ENCODE measurements at regions not wholly inside any gene's neighbourhood (a gene's known extent, or its start where the extent isn't known, plus 50 kb on each side); places are given as distances from the start of the nearest gene placed in this dataset.
"Not testable (repeated sequence)": the region's sequence is repeated elsewhere in the genome, so short reads cannot be mapped to it uniquely, and the experiment has no call there.

DNA sequence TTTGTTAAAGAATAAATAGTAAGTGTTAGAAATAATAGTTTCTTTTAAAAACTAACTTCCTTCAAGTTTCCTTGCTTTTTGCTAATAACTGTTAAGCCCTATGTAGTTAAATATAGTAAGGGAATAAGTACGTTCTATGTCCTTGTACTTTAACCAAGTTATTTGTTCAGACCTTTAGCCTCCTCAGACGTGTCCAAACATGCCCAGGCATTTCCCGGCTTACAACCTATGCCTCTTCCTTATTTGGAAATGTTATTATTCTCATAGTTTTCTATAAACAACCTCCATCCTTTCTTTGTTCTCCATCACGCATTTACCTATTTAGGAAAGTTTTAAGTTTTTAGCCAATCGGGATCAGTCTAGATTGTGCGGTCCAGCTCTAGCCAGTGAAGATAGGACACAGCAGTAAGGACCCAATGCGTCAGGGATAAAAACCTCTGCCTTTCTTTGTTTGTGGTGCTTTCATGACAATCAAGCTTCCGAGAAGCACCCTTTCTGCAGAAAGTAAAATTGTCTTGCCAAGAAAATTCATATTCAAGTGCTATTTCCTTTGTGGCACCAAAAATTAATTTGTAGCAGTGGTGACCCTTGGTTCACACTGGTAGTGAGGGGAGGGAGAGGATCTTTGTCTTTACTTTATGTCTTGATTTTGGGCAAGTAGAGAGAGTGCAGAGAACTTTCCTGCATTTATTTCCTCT lies 851.3 kb upstream of the POM121L12 start:
- Histone ChIP-seq H3K9me2 (replicated peaks; ENCODE audit: insufficient read depth, low read length) (no peaks in the 10 kb centered on the region), H2AFZ (ENCODE audit: low read length) (no peak overlapping the region), H3K9ac (ENCODE audit: low read length) (no peak overlapping the region), H3K4me2 (ENCODE audit: low read depth, low read length, poor library complexity, severe bottlenecking) (no peak overlapping the region), H4K20me1 (ENCODE audit: insufficient read depth, low read depth, low read length) (no peaks in the 10 kb centered on the region), H3K36me3 (ENCODE audit: insufficient read depth, low read length) (no peaks in the 10 kb centered on the region), H3K79me2 (ENCODE audit: low read length) (no peaks in the 10 kb centered on the region), H3K9me3 (ENCODE audit: low read length) (peaks cover 25% of the 10 kb centered on the region), H3K4me3 (ENCODE audit: low read length) (no peak overlapping the region), H3K27ac (ENCODE audit: low read length) (no peak overlapping the region), H3K4me1 (ENCODE audit: low read length) (no peaks in the 10 kb centered on the region), H3K27me3 (ENCODE audit: low read length) (no peaks in the 10 kb centered on the region)
- DNase-seq: no peak

GRCh38 chr7:52179934-52180333 lies 855.5 kb upstream of the POM121L12 start:
- Histone ChIP-seq H3K36me3 (ENCODE audit: insufficient read depth, low read length) (no peaks in the 10 kb centered on the region), H3K4me1 (ENCODE audit: low read length) (no peaks in the 10 kb centered on the region), H3K27me3 (ENCODE audit: low read length) (no peaks in the 10 kb centered on the region), H3K79me2 (ENCODE audit: low read length) (no peaks in the 10 kb centered on the region), H3K4me3 (ENCODE audit: low read length) (no peak overlapping the region), H3K9me2 (replicated peaks; ENCODE audit: insufficient read depth, low read length) (no peaks in the 10 kb centered on the region), H3K9me3 (ENCODE audit: low read length) (peaks cover 23% of the 10 kb centered on the region), H4K20me1 (ENCODE audit: insufficient read depth, low read depth, low read length) (no peaks in the 10 kb centered on the region), H3K27ac (ENCODE audit: low read length) (no peak overlapping the region), H3K4me2 (ENCODE audit: low read depth, low read length, poor library complexity, severe bottlenecking) (no peak overlapping the region), H2AFZ (ENCODE audit: low read length) (no peak overlapping the region), H3K9ac (ENCODE audit: low read length) (no peak overlapping the region)
- no peak for DNase-seq

DNA sequence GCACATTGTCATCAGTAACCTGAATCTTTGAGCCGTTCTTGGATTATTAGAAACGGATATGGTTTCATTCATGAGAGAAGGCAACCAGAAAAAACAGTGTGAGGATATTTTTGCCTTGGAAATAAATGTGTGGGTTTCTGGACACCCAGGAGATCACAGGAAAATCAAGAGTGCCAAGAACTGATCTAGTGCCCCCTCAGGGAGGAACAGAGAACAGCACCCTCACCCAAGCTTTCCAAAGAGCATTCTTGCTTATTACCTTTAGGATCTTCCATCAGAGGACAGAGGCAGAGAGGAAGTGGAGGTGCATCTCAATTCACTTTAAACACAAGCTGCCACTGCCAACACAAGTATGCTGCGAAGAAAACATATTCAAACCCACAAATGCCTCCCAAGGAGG lies 851.5 kb upstream of the COBL start:
- no peak overlapping the region for H3K4me3 ChIP-seq (ENCODE audit: low read length)

DNA sequence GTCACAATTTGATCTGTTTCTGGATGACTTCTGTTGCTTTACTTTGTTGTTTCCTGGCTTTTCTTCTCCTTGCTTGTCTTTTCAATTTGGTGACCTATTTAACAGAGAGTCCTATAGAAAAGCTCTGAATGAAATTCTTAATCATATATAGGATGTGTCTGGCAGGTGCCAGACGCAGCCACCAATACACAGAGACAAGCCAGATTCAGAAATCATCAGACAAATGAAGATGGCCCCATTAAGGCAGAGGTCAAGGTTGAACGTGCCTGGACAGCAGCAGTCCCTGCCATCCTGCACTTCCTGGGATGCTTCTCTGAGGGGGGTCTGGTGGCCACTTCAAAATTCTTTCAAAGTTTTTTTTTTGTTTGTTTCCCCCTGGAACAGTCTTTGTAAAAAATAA lies 846.7 kb upstream of the COBL start:
- Histone ChIP-seq H3K36me3 (ENCODE audit: insufficient read depth, low read length) (no peaks in the 10 kb centered on the region), H4K20me1 (ENCODE audit: insufficient read depth, low read depth, low read length) (no peaks in the 10 kb centered on the region), H3K4me2 (ENCODE audit: low read depth, low read length, poor library complexity, severe bottlenecking) (no peak overlapping the region), H3K9me3 (ENCODE audit: low read length) (peaks cover 8% of the 10 kb centered on the region; the same call in 1 of the 2 replicates), H3K27ac (ENCODE audit: low read length) (no peak overlapping the region), H3K4me3 (ENCODE audit: low read length) (no peak overlapping the region), H3K9me2 (replicated peaks; ENCODE audit: insufficient read depth, low read length) (no peaks in the 10 kb centered on the region), H3K9ac (ENCODE audit: low read length) (no peak overlapping the region), H3K4me1 (ENCODE audit: low read length) (no peaks in the 10 kb centered on the region), H3K27me3 (ENCODE audit: low read length) (no peaks in the 10 kb centered on the region), H3K79me2 (ENCODE audit: low read length) (no peaks in the 10 kb centered on the region), H2AFZ (ENCODE audit: low read length) (no peak overlapping the region)
- DNase-seq: no peak

More for the DNA sequence above, 851.5 kb upstream of the COBL start:
- Histone ChIP-seq H3K9me2 (replicated peaks; ENCODE audit: insufficient read depth, low read length) (no peaks in the 10 kb centered on the region), H2AFZ (ENCODE audit: low read length) (no peak overlapping the region), H3K4me1 (ENCODE audit: low read length) (no peaks in the 10 kb centered on the region), H3K27ac (ENCODE audit: low read length) (no peak overlapping the region), H3K36me3 (ENCODE audit: insufficient read depth, low read length) (no peaks in the 10 kb centered on the region), H3K27me3 (ENCODE audit: low read length) (no peaks in the 10 kb centered on the region), H3K9ac (ENCODE audit: low read length) (no peak overlapping the region), H4K20me1 (ENCODE audit: insufficient read depth, low read depth, low read length) (no peaks in the 10 kb centered on the region), H3K79me2 (ENCODE audit: low read length) (no peaks in the 10 kb centered on the region), H3K4me2 (ENCODE audit: low read depth, low read length, poor library complexity, severe bottlenecking) (no peak overlapping the region), H3K9me3 (ENCODE audit: low read length) (peaks cover 3% of the 10 kb centered on the region; the same call in 1 of the 2 replicates)
- no peak for DNase-seq

DNA sequence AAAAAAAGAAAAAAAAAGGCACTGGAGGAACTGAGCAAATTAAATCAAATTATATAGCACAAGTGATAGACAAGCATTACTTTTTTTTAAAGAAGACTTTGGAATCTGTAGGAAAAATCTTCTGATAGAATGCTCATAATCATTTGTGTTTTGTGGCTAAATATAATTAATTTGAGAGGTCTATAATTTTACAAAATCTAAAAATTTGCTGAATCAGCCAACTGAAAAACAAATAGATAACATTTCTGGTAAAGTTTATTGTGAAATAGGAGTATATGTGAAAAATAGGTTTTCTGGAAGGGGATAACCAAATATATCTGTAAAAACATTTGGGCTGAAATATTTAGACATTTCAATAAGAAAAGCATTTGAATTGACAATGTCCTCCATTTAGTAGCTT lies 844.9 kb upstream of the COBL start:
- Histone ChIP-seq H3K9me3 (ENCODE audit: low read length) (peaks cover 13% of the 10 kb centered on the region), H3K27ac (ENCODE audit: low read length) (no peak overlapping the region), H3K27me3 (ENCODE audit: low read length) (no peaks in the 10 kb centered on the region), H3K4me1 (ENCODE audit: low read length) (no peaks in the 10 kb centered on the region), H4K20me1 (ENCODE audit: insufficient read depth, low read depth, low read length) (no peaks in the 10 kb centered on the region), H3K4me3 (ENCODE audit: low read length) (no peak overlapping the region), H3K9me2 (replicated peaks; ENCODE audit: insufficient read depth, low read length) (no peaks in the 10 kb centered on the region), H3K79me2 (ENCODE audit: low read length) (no peaks in the 10 kb centered on the region), H2AFZ (ENCODE audit: low read length) (no peak overlapping the region), H3K36me3 (ENCODE audit: insufficient read depth, low read length) (no peaks in the 10 kb centered on the region), H3K9ac (ENCODE audit: low read length) (no peak overlapping the region), H3K4me2 (ENCODE audit: low read depth, low read length, poor library complexity, severe bottlenecking) (no peak overlapping the region)
- no peak for DNase-seq

DNA sequence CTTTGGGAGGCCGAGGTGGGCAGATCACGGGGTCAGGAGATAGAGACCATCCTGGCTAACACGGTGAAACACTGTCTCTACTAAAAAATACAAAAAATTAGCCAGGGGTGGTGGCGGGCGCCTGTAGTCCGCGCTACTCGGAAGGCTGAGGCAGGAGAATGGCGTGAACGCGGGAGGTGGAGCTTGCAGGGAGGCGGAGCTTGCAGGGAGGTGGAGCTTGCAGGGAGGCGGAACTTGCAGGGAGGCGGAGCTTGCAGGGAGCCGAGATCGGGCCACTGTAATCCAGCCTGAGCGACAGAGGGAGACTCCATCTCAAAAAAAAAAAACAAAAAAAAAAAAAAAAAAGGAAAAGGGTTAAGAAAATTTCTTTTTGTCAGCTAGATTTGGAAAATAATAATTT lies 842.8 kb upstream of the COBL start:
- not testable (repeated sequence) for H3K27ac ChIP-seq (ENCODE audit: low read length); H3K79me2 ChIP-seq (ENCODE audit: low read length); H3K27me3 ChIP-seq (ENCODE audit: low read length); H3K4me1 ChIP-seq (ENCODE audit: low read length); H3K4me2 ChIP-seq (ENCODE audit: low read depth, low read length, poor library complexity, severe bottlenecking); H4K20me1 ChIP-seq (ENCODE audit: insufficient read depth, low read depth, low read length); H2AFZ ChIP-seq (ENCODE audit: low read length); H3K9ac ChIP-seq (ENCODE audit: low read length); DNase-seq; H3K4me3 ChIP-seq (ENCODE audit: low read length); H3K9me2 ChIP-seq (replicated peaks; ENCODE audit: insufficient read depth, low read length); H3K36me3 ChIP-seq (ENCODE audit: insufficient read depth, low read length)
- peaks cover 23% of the 10 kb centered on the region for H3K9me3 ChIP-seq (ENCODE audit: low read length)

DNA sequence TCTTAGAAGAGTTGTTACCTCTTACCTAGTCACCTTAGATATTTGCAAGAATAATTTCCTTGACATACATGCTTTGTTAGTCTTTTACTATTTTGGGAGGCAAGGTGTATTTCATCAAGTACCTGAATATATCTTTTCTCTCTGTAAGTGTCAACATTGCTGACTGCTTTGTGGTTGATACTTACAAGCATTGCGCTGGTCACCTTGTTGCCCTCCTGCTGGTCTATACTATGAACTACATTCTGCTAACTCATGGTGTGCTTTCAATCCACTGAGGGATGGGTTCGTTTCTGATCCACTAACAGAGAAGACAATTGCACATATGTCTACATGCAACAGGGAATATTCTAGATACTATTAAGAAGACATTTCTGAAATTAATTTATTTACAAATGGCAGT lies 837.8 kb upstream of the COBL start:
- Histone ChIP-seq H3K36me3 (ENCODE audit: insufficient read depth, low read length) (no peaks in the 10 kb centered on the region), H3K9me2 (replicated peaks; ENCODE audit: insufficient read depth, low read length) (no peaks in the 10 kb centered on the region), H3K9me3 (ENCODE audit: low read length) (peaks cover 42% of the 10 kb centered on the region), H3K4me2 (ENCODE audit: low read depth, low read length, poor library complexity, severe bottlenecking) (no peak overlapping the region), H4K20me1 (ENCODE audit: insufficient read depth, low read depth, low read length) (no peaks in the 10 kb centered on the region), H3K9ac (ENCODE audit: low read length) (no peak overlapping the region), H3K4me1 (ENCODE audit: low read length) (no peaks in the 10 kb centered on the region), H3K79me2 (ENCODE audit: low read length) (no peaks in the 10 kb centered on the region), H3K27me3 (ENCODE audit: low read length) (no peaks in the 10 kb centered on the region), H3K27ac (ENCODE audit: low read length) (no peak overlapping the region), H3K4me3 (ENCODE audit: low read length) (no peak overlapping the region), H2AFZ (ENCODE audit: low read length) (no peak overlapping the region)
- no peak for DNase-seq

GRCh38 chr7:52151559-52151958 lies 835.0 kb upstream of the COBL start:
- Histone ChIP-seq H3K27me3 (ENCODE audit: low read length) (no peaks in the 10 kb centered on the region), H3K9me3 (ENCODE audit: low read length) (peaks cover 48% of the 10 kb centered on the region), H3K9me2 (replicated peaks; ENCODE audit: insufficient read depth, low read length) (no peaks in the 10 kb centered on the region), H2AFZ (ENCODE audit: low read length) (no peak overlapping the region), H3K4me3 (ENCODE audit: low read length) (no peak overlapping the region), H3K79me2 (ENCODE audit: low read length) (no peaks in the 10 kb centered on the region), H3K36me3 (ENCODE audit: insufficient read depth, low read length) (no peaks in the 10 kb centered on the region), H3K4me2 (ENCODE audit: low read depth, low read length, poor library complexity, severe bottlenecking) (no peak overlapping the region), H3K4me1 (ENCODE audit: low read length) (no peaks in the 10 kb centered on the region), H3K27ac (ENCODE audit: low read length) (no peak overlapping the region), H3K9ac (ENCODE audit: low read length) (no peak overlapping the region), H4K20me1 (ENCODE audit: insufficient read depth, low read depth, low read length) (no peaks in the 10 kb centered on the region)
- no peak for DNase-seq

All from Karpas-422 (cell line).